ENCODE measurements at regions not wholly inside any gene's neighbourhood (a gene's known extent, or its start where the extent isn't known, plus 50 kb on each side); places are given as distances from the start of the nearest gene placed in this dataset.

DNA sequence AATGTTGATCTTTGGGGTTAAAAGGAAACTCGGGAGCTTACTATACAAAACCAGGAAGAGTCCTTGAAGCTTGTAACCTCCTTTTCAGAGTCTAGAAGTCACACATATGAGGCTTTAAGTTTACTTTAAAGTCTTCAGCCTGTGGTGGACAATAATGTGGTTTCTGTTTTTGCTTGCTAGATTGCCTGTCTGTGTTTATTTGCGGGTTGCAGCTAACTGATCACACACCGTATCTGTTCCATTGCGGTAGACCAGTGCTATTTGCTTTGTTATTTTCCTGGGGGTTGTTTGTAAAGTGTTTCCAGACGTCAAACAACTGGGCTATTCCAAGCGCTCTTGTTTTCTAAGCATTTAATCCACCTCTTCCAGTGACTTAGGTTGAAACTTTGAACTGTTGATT is 143.0 kb upstream of the GYPA start:
- H3K27me3 ChIP-seq (replicated peaks; ENCODE audit: control insufficient read depth, insufficient read depth, low read length) = no peaks in the 10 kb centered on the region
- DNase-seq (ENCODE audit: extremely low read depth, insufficient read length) = no peak
- H3K4me3 ChIP-seq (replicated peaks; ENCODE audit: low read depth, low read length) = no peak overlapping the region
- no peak for TF ChIP-seq CTCF (IDR thresholded peaks at IDR 0.05; ENCODE audit: insufficient read depth, low read length, poor library complexity, severe bottlenecking)
- H3K36me3 ChIP-seq (ENCODE audit: control insufficient read depth, insufficient read depth, low read length) = no peaks in the 10 kb centered on the region

DNA sequence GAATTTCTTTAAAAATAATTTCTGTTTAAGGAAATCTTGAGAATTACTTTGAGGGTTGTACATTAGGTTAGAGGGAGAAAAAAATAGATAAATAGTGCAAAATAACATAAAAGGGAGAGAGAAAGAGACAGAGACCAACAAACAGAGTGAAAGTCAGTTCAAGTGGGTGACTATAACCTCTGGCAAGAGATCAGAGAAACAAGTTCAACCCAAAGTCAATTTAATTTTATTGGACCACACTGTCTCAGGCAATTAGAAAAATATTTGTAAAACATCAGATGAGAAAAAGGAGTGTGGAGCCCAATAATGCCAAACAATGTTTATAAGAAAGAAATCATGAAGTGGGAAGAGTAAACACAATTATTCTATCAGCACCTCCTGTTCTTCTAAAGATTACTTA is 143.5 kb upstream of the GYPA start:
- H3K27me3 ChIP-seq (replicated peaks; ENCODE audit: control insufficient read depth, insufficient read depth, low read length) = no peaks in the 10 kb centered on the region
- H3K4me3 ChIP-seq (replicated peaks; ENCODE audit: low read depth, low read length) = no peak overlapping the region
- no peak for DNase-seq (ENCODE audit: extremely low read depth, insufficient read length)
- no peak for TF ChIP-seq CTCF (IDR thresholded peaks at IDR 0.05; ENCODE audit: insufficient read depth, low read length, poor library complexity, severe bottlenecking)
- H3K36me3 ChIP-seq (ENCODE audit: control insufficient read depth, insufficient read depth, low read length) = no peaks in the 10 kb centered on the region

- DNase-seq (ENCODE audit: extremely low read depth, insufficient read length) = peak; percentile 58
- Histone ChIP-seq H3K36me3 (ENCODE audit: control insufficient read depth, insufficient read depth, low read length) (no peaks in the 10 kb centered on the region), H3K4me3 (replicated peaks; ENCODE audit: low read depth, low read length) (no peak overlapping the region), H3K27me3 (replicated peaks; ENCODE audit: control insufficient read depth, insufficient read depth, low read length) (no peaks in the 10 kb centered on the region)
- no peak for TF ChIP-seq CTCF (IDR thresholded peaks at IDR 0.05; ENCODE audit: insufficient read depth, low read length, poor library complexity, severe bottlenecking)
These were observed 147.7 kb upstream of the GYPA start for GRCh38 chr4:144288011-144288903.

DNA sequence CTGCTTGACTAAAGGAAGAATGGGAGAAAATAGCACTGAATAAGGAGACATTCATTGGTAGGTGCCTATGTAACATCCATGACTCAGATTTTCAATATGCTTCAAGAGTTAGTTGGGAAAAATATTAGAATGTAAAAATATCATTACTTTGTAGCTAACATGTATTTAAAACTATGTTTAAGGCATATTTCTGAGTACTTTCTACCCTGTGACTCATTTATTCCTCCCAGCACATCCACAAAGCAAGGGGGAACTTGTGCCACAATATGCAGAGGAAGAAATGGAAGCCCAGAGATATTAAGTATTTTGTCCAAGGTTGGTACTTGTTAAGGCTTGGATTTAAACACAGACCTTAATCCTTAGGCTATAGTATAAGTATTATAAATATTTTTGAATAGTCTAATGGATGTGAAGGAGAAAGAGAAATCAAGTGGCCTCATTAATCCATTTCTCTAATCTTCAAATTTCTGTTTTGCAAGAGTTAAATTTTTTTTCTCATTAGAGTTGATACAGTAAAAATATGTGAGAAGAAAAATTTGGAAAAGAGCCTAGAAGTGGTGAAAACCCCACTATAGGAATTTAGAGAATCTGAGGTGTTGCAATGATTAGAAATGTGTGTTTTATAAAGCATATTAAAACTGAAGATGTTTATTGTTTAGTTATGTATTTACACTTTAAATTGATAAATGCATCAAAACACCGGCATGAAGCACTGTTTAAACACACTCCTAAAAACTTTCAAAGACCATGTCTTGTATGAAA is 149.3 kb upstream of the GYPA start:
- Histone ChIP-seq H3K36me3 (ENCODE audit: control insufficient read depth, insufficient read depth, low read length) (no peaks in the 10 kb centered on the region), H3K4me3 (replicated peaks; ENCODE audit: low read depth, low read length) (no peak overlapping the region), H3K27me3 (replicated peaks; ENCODE audit: control insufficient read depth, insufficient read depth, low read length) (no peaks in the 10 kb centered on the region)
- TF ChIP-seq CTCF (IDR thresholded peaks at IDR 0.05; ENCODE audit: insufficient read depth, low read length, poor library complexity, severe bottlenecking) = no peak
- DNase-seq (ENCODE audit: extremely low read depth, insufficient read length) = no peak

GRCh38 chr4:144291164-144291563 is 150.6 kb upstream of the GYPA start:
- Histone ChIP-seq H3K36me3 (ENCODE audit: control insufficient read depth, insufficient read depth, low read length) (no peaks in the 10 kb centered on the region), H3K27me3 (replicated peaks; ENCODE audit: control insufficient read depth, insufficient read depth, low read length) (no peaks in the 10 kb centered on the region), H3K4me3 (replicated peaks; ENCODE audit: low read depth, low read length) (no peak overlapping the region)
- no peak for DNase-seq (ENCODE audit: extremely low read depth, insufficient read length)
- no peak for TF ChIP-seq CTCF (IDR thresholded peaks at IDR 0.05; ENCODE audit: insufficient read depth, low read length, poor library complexity, severe bottlenecking)

All from GM06990 (cell line).